Skin of body (tissue), 1 donor: ENCODE measurements at regions not wholly inside any gene's neighbourhood (a gene's known extent, or its start where the extent isn't known, plus 50 kb on each side); places are given as distances from the start of the nearest gene placed in this dataset.

Experiments
- DNase-seq: peaks from one replicate; lab custom pipeline; 2025; lab: John Stamatoyannopoulos, UW

GRCh38 chr11:91664521-91664920, 560.1 kb upstream of the FAT3 start:
- no peak for DNase-seq

GRCh38 chr11:91660036-91660435, 564.6 kb upstream of the FAT3 start:
- DNase-seq, result no peak

DNA sequence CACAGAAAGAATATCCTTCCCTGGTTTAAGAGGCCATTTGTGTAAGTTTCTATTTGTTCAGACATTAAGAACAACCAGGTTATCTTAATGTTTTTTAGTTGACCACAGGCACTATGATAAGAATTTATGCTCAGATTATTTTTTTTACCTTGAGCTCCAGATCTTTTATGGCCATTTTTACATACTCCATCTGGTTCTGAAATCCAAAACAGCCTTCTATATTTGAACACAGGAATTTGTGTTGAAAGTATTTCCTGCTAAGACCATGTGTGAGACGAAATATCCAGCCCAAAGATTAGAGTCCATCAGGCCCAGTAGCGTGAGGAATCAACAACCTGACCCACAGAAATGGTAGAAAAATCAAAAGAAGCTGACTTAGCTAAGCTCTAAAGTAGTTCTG, 569.9 kb upstream of the FAT3 start:
- DNase-seq, result no peak

- DNase-seq, result no peak
Measured at GRCh38 chr11:91653079-91653754, 571.4 kb upstream of the FAT3 start.

DNA sequence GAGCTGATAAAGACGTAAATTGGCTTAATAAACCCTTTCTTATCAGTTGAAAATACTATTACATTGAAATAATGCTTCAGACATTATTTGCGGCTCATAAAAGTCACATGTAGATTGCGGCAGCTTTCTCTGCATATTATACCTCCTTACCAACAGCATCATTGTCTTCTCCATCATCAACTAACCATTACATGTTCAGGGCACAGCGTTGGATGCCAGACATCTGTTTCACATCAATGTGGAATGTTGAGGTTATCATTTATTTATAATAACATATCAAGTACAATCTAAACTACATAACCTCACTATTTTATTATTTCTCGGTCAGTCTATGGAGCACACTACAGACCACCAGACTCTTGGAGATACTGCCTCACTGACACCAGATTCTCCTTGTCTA, 573.8 kb upstream of the FAT3 start:
- DNase-seq, result no peak

DNA sequence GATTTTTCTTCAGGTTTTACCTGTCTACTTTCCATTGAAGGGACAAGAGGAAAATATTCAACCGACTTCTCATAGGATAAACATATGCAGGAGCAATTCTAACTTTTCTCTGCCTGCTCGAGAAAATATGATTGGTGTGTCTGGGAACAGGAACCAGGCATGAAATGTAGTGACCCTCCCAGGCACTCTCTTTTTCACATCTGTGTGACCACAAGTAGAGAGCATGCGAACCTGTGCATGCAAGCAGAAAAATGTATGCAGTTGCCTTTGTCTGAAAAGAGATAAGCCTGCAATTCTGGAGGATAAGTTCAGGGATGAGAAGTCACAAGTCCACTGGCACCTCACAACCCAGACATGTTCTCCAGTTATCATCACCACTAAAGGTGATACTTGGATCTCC, 583.5 kb upstream of the FAT3 start:
- no peak for DNase-seq

- DNase-seq, result no peak
Measured at GRCh38 chr11:91639359-91639758, 585.3 kb upstream of the FAT3 start.

DNA sequence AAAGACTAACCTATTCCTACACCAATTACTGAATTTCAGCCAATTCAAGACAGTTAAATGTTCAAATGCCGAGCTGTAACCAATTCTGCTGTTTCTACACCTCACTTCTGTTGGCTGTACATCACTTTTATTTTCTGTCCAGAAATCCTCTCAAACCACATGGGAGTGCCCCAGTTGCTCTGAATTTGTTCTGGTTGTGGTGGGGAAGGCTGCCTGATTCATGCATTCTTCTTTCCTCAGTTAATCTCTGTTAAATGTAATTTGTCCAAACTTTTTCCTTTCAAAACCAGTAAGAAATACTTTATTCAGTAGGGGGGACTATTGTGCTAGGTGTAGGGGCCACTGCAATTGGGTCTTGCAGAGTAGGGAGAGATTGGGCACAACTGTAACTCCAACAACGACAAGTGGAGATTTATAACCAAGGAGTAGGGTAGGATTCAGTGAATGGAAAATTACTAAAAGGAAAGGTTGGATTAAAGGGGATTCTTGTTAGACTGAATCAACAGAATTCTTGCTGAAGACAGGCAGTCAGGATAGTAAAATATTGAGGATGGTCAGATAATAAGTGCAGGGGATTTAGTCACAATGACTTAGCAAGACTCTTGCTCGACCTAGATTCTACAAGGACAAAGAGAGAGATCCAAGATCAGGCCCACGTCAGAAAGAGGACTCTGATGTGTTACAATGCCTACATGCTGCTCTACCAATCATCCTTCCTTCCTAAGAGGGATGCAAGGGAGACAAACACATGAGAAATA, 593.5 kb upstream of the FAT3 start:
- no peak for DNase-seq

DNA sequence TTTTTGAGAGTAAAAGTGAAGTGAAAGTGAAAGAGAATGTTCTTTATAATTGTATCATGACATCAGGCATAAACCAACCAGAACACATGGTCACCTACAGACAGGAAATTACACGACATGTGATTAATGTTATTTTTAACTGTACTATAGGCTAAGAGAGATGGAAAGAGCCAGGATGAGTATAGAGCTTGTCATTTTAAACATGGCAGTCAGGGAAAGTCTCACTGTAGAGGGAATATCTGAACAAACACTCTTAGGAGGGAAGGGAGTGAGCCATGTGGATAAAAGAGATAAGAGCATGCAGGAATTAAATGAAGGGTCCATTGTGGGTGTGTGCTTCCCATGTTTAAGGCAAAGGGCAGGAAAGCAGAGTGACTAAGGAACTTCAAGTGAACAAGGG, 599.1 kb upstream of the FAT3 start:
- DNase-seq, result no peak

GRCh38 chr11:91624021-91624420, 600.6 kb upstream of the FAT3 start:
- no peak for DNase-seq

GRCh38 chr11:91608677-91609076, 615.9 kb upstream of the FAT3 start:
- DNase-seq, result no peak

DNA sequence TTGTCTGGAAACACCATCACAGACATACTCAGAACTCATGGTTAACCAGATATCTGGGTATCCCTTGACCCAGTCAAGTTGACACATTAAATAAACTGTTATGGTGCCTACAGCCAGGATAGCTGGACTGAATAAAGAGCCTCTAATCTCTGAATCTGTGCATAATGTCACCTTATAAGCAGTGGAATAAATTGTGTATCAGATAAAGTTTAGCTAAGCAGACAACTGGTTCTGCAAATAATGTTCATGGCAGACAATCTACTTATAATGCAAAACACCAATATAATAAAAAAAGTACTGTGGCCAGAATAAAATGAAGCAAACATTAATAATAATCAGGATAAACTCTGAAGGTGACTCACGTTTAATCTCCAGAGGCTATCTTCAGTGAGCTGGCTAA, 628.5 kb upstream of the FAT3 start:
- no peak for DNase-seq

- DNase-seq, result no peak
Measured at GRCh38 chr11:91591021-91591420, 633.6 kb upstream of the FAT3 start.

- no peak for DNase-seq
Measured at GRCh38 chr11:91587131-91587530, 637.5 kb upstream of the FAT3 start.

- no peak for DNase-seq
Measured at GRCh38 chr11:91585035-91585801, 639.4 kb upstream of the FAT3 start.

GRCh38 chr11:91563176-91563575, 661.4 kb upstream of the FAT3 start:
- DNase-seq, result no peak

DNA sequence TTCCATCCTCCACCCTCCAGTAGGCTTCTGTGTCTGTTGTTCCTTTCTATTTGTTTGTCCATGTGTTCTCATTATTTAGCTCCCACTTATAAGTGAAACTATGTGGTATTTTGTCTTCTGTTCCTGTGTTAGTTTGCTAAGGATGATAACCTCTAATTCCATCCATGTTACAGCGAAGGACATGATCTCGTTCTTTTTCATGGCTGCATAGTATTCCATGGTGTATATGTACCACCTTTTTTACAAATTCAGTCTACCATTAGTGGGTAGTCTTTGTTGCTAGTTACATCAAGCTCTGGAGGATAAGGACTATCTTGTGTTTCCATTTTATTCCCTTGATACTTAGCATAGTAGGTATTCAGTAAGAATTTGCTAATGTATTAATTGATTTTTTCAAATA, 664.2 kb upstream of the FAT3 start:
- no peak for DNase-seq

GRCh38 chr11:91538065-91538464, 686.6 kb upstream of the FAT3 start:
- DNase-seq, result no peak

- DNase-seq, result no peak
Measured at GRCh38 chr11:91536366-91536765, 688.3 kb upstream of the FAT3 start.

DNA sequence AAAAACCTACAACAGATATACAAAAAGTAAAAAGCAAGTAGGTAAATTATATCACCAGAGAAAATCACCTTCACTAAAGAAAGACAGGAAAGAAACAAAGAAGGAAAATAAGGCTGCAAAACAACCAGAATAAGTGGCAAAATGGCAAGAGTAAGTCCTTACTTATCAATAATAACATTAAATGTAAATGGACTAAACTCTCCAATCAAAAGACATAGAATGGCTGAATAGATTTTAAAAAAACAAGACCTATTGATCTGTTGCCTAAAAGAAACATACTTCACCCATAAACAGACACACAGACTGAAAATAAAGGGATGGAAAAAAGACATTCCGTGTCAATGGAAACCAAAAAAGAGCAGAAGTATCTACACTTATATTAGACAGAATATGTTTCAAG, 695.7 kb upstream of the FAT3 start:
- no peak for DNase-seq

DNA sequence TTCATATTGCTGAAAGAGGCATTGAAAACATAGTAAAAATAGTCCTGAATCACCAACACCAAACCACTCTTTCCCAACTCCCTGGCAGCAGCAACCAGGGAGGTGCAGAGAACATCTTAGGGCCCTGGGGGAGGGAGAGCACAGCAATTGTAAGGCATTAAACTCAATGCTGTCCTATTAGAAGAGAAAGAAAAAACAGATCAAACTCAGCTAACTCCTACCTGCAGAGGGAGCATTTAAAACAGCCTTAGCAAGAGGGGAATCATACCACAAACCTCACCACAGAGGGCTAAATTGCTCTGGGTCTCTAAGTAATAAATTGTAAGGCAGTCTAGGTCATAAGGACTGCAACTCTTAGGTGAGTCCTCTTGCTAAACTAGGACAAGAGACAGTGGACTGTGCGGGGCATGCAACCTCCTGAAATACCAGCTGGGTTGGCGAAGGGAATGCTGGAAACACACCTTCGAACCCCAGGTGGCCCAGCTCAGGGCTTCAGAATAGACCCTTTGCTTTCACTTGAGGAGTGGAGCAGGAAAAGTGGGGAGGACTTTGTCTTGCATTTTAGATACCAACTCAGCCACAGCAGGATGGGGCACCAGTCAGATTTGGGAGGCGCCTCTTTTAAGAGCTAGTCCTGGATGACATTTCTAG, 697.1 kb upstream of the FAT3 start:
- DNase-seq, result no peak

DNA sequence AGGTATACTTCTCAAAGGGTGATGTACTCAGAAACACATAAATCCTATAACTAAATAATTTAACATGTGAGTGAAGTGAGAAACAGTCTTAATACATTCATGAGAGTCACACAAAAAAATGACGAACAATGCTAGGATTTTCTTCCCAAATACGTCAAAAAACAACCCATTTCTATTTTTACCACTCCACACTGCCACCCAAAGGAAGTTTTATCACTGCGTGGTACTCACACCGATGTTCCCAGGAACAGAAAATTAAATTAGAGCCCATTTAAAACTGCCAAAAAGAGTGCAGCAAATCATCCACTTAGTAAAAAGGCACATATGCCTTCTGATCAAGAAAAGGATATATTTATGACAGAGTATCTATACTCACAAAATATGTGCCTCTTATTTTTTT, 710.9 kb upstream of the FAT3 start:
- DNase-seq, result no peak
